Fibroblast of lung (primary cell): ENCODE measurements at regions not wholly inside any gene's neighbourhood (a gene's known extent, or its start where the extent isn't known, plus 50 kb on each side); places are given as distances from the start of the nearest gene placed in this dataset.

Source experiments
- DNase-seq, 2 donors: peaks; one replicate each; pipeline versions ENCODE4 v3.0.0 to v3.0.0-alpha.2; 2010; ENCODE audit warnings: low read depth in 2 of 2
- H2AFZ ChIP-seq: 2 replicates; pipeline ENCODE4 v1.5.1; 2012; ENCODE audit warnings: low read length, control low read depth, inconsistent platforms
- H3K27ac ChIP-seq: 2 replicates; pipeline ENCODE4 v1.5.1; 2011; ENCODE audit warnings: low read length, control low read depth; ENCODE audit not compliant: insufficient read depth
- H3K27me3 ChIP-seq: 2 replicates; pipeline ENCODE4 v1.5.1; 2011; ENCODE audit warnings: mild to moderate bottlenecking, low read length; ENCODE audit not compliant: control insufficient read depth, insufficient read depth
- H3K36me3 ChIP-seq: 2 replicates; pipeline ENCODE4 v1.5.1; 2011; ENCODE audit warnings: low read length; ENCODE audit not compliant: control insufficient read depth, insufficient read depth
- H3K4me1 ChIP-seq: 2 replicates; pipeline ENCODE4 v1.5.1; 2011; ENCODE audit warnings: low read length; ENCODE audit not compliant: control insufficient read depth, insufficient read depth; ENCODE audit errors: extremely low read depth
- H3K4me2 ChIP-seq: 2 replicates; pipeline ENCODE4 v1.5.1; 2011; ENCODE audit warnings: low read length, control low read depth; ENCODE audit not compliant: insufficient read depth; ENCODE audit errors: extremely low read depth
- H3K4me3 ChIP-seq, 4 experiments: fragments of 200-600 bp in 1 of 4; sonication (generic) in 1 of 4; replicated peaks in 1 of 4; 2 replicates each; pipeline ENCODE4 v1.5.1; 2011 to 2016; ENCODE audit warnings: low read length in 4 of 4, low read depth in 3 of 4, mild to moderate bottlenecking in 3 of 4, control low read depth in 2 of 4, inconsistent platforms in 1 of 4, mixed read lengths in 1 of 4; ENCODE audit not compliant: insufficient read depth in 1 of 4; ENCODE audit errors: control extremely low read depth in 1 of 4
- H3K79me2 ChIP-seq: 2 replicates; pipeline ENCODE4 v1.5.1; 2012; ENCODE audit warnings: mild to moderate bottlenecking, low read length, inconsistent platforms; ENCODE audit not compliant: control insufficient read depth, insufficient read depth
- H3K9ac ChIP-seq: 2 replicates; pipeline ENCODE4 v1.5.1; 2011; ENCODE audit warnings: mild to moderate bottlenecking, low read length, control low read depth; ENCODE audit not compliant: insufficient read depth
- H3K9me3 ChIP-seq: 2 replicates; pipeline ENCODE4 v1.5.1; 2012; ENCODE audit warnings: low read depth, low read length; ENCODE audit not compliant: control insufficient read depth, insufficient read depth
- H4K20me1 ChIP-seq: 2 replicates; pipeline ENCODE4 v1.5.1; 2011; ENCODE audit warnings: low read length; ENCODE audit not compliant: control insufficient read depth, insufficient read depth; ENCODE audit errors: extremely low read depth
- CTCF ChIP-seq, 2 donors: IDR thresholded peaks in 1 of 2; conservative IDR thresholded peaks in 1 of 2; 1 replicate in 1 of 2; 2 replicates in 1 of 2; pipeline ENCODE4 v1.5.1; 2011 to 2012; ENCODE audit warnings: low read length in 2 of 2, control low read depth in 1 of 2, inconsistent platforms in 1 of 2, low read depth in 1 of 2, mild to moderate bottlenecking in 1 of 2
- EZH2 ChIP-seq: IDR thresholded peaks from 2 replicates; pipeline ENCODE4 v1.5.1; 2012; ENCODE audit warnings: low read length, control low read depth, mild to moderate bottlenecking; ENCODE audit errors: missing control alignments

DNA sequence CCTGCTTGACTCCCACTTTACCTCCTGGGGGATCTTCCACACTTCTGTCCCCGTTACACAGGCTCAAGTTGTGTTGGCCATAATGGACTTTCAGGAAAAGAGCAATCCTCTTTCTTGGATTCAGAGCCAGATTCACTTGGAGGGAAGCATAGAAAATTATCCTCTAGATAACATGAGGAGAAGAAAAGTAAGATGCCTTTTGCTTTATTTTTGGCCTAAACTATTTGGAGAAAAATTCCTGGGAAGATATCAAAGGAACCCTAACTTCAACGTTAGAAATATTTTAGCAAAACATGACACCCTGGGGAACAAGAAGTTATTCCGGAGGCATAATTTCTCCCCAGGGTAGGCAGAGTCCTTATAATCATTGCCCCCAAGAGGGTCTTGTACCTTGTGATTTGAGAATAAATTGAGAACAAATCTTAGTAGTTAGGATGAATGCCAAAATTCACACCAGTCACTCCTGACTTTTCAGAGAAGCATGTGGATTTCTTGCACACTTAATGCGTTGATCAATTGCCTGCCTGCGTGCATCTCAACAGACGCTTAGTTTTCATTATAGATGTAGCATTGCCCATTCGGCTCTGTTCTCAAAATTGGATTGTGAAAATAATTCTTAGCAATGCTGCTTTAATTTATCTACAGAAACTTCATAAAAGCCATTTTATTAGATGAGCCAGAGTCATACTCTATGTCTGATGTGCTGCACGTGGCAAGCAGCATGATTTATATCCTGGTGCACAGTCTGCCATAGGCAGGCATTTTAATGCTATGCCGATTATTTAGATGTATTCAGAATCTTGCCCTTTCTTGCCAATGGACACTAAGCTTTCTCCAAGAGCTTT, 224.4 kb downstream of the C7orf25 start:
- no peak for DNase-seq
- Histone ChIP-seq H2AFZ (no peak overlapping the region), H3K27me3 (peaks cover 5% of the 10 kb centered on the region), H3K4me1 (no peaks in the 10 kb centered on the region), H3K9me3 (no peaks in the 10 kb centered on the region), H3K4me2 (no peak overlapping the region), H3K27ac (no peak overlapping the region), H3K9ac (no peak overlapping the region), H4K20me1 (no peaks in the 10 kb centered on the region), H3K36me3 (no peaks in the 10 kb centered on the region), H3K4me3 (no peak overlapping the region), H3K79me2 (no peaks in the 10 kb centered on the region)
- TF ChIP-seq EZH2 = no peak
- TF ChIP-seq CTCF (conservative IDR thresholded peaks at IDR 0.05 in 1 of 2, IDR thresholded peaks at IDR 0.05 in 1 of 2; ENCODE audit: low read depth in 1 of 2, low read length in 2 of 2) = no peak

DNA sequence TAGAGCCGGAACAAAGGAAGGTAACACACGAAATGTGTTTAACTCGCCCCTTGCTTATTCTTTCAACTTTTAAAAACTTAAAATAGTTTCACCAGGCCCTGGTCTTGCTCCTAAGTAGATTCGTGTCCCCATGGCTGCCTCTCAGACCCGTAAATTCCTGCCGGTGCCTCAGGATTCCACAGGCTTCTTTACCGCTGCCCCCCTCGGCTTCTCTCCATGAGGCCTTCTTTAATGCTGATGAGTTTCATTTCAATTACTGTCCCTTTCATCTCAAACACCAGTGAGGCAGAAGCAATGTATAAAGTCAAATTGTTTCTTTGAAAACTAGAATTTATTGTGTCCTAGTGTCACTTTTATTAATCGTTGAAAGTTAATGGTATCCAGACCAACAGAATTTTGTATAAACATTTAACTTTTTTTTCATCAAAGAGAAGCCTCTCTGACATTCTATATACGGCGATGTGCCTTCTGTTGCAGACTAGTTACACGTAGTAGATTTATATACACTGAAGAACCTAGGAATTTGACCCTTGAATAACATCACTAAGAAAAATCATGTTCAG, 225.2 kb downstream of the C7orf25 start:
- TF ChIP-seq EZH2 (no peak), CTCF (conservative IDR thresholded peaks at IDR 0.05 in 1 of 2, IDR thresholded peaks at IDR 0.05 in 1 of 2; ENCODE audit: low read depth in 1 of 2, low read length in 2 of 2) (no peak)
- Histone ChIP-seq H3K4me2 (no peak overlapping the region), H3K79me2 (no peaks in the 10 kb centered on the region), H3K4me3 (no peak overlapping the region), H3K9ac (no peak overlapping the region), H3K27ac (no peak overlapping the region), H3K36me3 (no peaks in the 10 kb centered on the region), H2AFZ (no peak overlapping the region), H3K9me3 (no peaks in the 10 kb centered on the region), H3K4me1 (no peaks in the 10 kb centered on the region), H3K27me3 (peaks cover 5% of the 10 kb centered on the region), H4K20me1 (no peaks in the 10 kb centered on the region)
- DNase-seq = no peak

GRCh38 chr7:42685911-42686310, 226.0 kb downstream of the C7orf25 start:
- H2AFZ ChIP-seq = no peak overlapping the region
- no peak for DNase-seq
- no peaks in the 10 kb centered on the region for H3K79me2 ChIP-seq
- H3K4me1 ChIP-seq = no peaks in the 10 kb centered on the region
- H3K9ac ChIP-seq = no peak overlapping the region
- H4K20me1 ChIP-seq = no peaks in the 10 kb centered on the region
- H3K4me2 ChIP-seq = no peak overlapping the region
- peaks cover 5% of the 10 kb centered on the region for H3K27me3 ChIP-seq
- H3K9me3 ChIP-seq = no peaks in the 10 kb centered on the region
- no peaks in the 10 kb centered on the region for H3K36me3 ChIP-seq
- H3K4me3 ChIP-seq = no peak overlapping the region
- no peak for TF ChIP-seq EZH2
- no peak for TF ChIP-seq CTCF (conservative IDR thresholded peaks at IDR 0.05 in 1 of 2, IDR thresholded peaks at IDR 0.05 in 1 of 2; ENCODE audit: low read depth in 1 of 2, low read length in 2 of 2)
- H3K27ac ChIP-seq = no peak overlapping the region
